ENCODE measurements at regions not wholly inside any gene's neighbourhood (a gene's known extent, or its start where the extent isn't known, plus 50 kb on each side); places are given as distances from the start of the nearest gene placed in this dataset.

DNA sequence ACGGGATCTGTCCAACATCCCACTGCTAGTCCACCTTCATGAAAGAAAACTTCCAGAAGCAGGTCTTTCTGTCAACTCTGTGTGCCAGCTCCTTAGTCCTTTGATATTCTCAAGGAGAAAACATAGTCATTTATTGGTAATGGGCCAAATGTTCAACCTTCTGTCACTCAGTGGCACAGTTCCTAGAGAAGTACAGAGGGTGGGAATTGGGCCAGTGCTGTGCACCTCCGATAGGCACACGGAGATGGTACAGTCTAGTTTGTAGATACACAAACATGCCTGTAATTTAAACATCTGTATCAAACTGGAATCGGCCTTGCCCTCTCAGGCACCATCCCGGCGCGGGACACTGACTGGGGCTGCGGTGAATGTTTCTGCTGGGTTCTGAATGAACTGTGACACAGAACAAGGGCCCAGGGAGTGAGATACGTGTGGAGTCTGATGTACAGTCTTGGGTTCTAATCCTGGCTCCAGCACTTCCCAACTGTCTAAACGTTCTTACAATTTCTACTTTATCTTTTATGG lies 213.9 kb upstream of the SHH start:
- 82 to 91% methylated on average over 10 of the region's 10 CpGs for WGBS, 2 donors
- Histone ChIP-seq H3K9me3 (no peaks in the 10 kb centered on the region), H3K36me3 (no peaks in the 10 kb centered on the region), H3K27me3 (peaks cover 0 to 9% (median 0%) of the 10 kb centered on the region in 4 donors), H3K27ac (no peak overlapping the region), H3K4me3 (no peak overlapping the region), H3K4me1 (no peaks in the 10 kb centered on the region)
- no peak for TF ChIP-seq POLR2A (IDR thresholded peaks at IDR 0.05)
- TF ChIP-seq, protein P1, sequence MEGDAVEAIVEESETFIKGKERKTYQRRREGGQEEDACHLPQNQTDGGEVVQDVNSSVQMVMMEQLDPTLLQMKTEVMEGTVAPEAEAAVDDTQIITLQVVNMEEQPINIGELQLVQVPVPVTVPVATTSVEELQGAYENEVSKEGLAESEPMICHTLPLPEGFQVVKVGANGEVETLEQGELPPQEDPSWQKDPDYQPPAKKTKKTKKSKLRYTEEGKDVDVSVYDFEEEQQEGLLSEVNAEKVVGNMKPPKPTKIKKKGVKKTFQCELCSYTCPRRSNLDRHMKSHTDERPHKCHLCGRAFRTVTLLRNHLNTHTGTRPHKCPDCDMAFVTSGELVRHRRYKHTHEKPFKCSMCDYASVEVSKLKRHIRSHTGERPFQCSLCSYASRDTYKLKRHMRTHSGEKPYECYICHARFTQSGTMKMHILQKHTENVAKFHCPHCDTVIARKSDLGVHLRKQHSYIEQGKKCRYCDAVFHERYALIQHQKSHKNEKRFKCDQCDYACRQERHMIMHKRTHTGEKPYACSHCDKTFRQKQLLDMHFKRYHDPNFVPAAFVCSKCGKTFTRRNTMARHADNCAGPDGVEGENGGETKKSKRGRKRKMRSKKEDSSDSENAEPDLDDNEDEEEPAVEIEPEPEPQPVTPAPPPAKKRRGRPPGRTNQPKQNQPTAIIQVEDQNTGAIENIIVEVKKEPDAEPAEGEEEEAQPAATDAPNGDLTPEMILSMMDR (IDR thresholded peaks at IDR 0.05), result no peak
- intact Hi-C loops (cut with DNase I), result no loop called here
- DNase-seq, result no peak

DNA sequence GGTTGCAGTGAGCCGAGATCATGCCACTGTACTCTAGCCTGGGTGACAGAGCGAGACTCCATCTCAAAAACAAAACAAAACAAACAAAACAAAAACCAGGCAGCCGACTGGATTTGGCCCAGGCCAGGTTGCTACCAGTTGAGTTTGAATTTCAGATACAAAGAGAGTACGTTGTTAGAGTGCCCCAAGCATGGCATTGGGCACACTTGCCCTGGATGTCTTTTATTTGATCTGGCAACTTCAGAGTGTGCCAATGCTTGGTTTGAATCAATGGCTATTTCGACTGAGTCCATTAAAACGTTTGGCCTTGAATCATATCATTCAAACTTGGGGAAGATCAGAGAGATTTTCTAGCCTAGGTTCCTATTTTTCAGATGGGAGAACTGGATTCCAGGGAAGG lies 213.4 kb upstream of the SHH start:
- no peak for TF ChIP-seq POLR2A (IDR thresholded peaks at IDR 0.05)
- TF ChIP-seq, protein P1 (IDR thresholded peaks at IDR 0.05), result no peak
- Histone ChIP-seq H3K4me1 (no peaks in the 10 kb centered on the region), H3K27ac (no peak overlapping the region), H3K4me3 (no peak overlapping the region), H3K9me3 (no peaks in the 10 kb centered on the region), H3K27me3 (peaks cover 0 to 9% (median 0%) of the 10 kb centered on the region in 4 donors), H3K36me3 (no peaks in the 10 kb centered on the region)
- no peak for DNase-seq
- intact Hi-C loops (cut with DNase I), result no loop called here
- WGBS, 2 donors, result 69 to 79% methylated on average over 6 of the region's 6 CpGs

DNA sequence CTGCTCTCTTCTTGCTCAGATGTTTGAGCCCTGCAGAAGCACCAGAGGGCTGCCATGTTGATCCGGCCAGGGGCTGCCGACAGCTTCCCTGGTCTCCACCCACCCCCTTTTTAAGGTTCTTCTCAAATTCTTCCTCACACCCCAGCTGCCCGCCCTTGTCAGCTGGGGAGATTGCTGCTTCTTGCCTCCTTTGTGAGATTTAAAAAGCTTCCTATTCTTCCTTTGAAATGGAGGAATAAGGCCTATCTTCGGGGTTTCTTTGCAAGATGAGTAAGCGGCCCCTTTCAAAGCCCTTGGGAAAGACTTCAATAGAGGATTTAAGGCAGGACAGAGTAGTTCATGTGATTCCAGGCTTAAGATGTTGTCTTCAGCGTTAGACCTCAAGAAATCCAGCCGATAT lies 211.9 kb upstream of the SHH start:
- WGBS, 2 donors, result 84 to 85% methylated on average over 7 of the region's 7 CpGs
- Histone ChIP-seq H3K27ac (no peak overlapping the region), H3K9me3 (peaks cover 0 to 3% (median 0%) of the 10 kb centered on the region in 3 donors), H3K27me3 (peaks cover 0 to 4% (median 0%) of the 10 kb centered on the region in 4 donors), H3K36me3 (no peaks in the 10 kb centered on the region), H3K4me1 (no peaks in the 10 kb centered on the region), H3K4me3 (no peak overlapping the region)
- no peak for DNase-seq
- TF ChIP-seq, protein P1 (IDR thresholded peaks at IDR 0.05), result no peak
- no peak for TF ChIP-seq POLR2A (IDR thresholded peaks at IDR 0.05)
- intact Hi-C loops (cut with DNase I), result no loop called here

DNA sequence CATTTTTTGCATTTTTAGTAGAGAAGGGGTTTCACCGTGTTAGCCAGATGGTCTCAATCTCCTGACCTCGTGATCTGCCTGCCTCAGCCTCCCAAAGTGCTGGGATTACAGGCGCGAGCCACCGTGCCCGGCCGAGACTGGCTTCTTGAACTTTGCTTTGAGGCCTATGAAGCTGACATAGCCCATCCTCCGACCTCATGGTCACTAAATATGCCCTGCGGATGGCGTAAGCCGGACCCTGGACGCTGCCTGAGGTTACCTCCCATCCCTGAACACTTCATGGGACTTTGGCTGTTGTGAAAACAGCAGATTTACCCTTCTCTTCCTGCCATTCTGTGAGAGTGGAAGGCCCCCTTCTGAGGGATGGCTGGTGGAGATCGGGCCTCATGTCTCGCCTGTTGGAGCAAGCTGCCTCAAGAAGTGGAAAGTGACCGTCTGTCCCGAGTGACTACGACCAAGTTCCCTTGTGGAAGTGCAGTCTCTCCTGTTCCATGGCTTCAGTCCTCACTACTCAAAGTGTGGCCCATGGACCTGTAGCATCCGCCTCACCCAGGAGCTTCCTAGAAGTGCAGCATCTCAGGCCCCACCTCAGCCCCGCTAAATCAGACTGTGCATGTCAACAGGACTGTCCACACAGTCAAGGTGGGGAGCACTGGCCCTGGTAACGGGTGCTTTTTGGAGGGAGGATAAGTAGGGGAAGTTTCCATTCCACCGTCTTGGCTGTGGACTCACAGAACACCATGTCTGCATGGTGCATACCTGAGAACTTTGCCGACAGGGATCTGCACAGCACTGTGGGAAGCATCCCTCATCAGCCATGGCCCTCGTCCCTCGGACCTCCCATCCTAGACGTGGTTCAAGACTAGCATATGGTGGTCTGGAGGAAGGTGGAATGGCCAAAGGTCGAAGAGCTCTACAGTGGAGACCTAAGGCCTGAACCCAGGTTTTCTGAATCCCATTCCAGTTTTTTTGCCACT lies 210.5 kb upstream of the SHH start:
- peaks cover 0 to 5% (median 0%) of the 10 kb centered on the region in 3 donors for H3K9me3 ChIP-seq
- 78 to 86% methylated on average over 10 to 21 of the region's 26 CpGs for WGBS, 2 donors
- H3K27ac ChIP-seq, result no peak overlapping the region
- peaks cover 0 to 4% (median 0%) of the 10 kb centered on the region in 4 donors for H3K27me3 ChIP-seq
- intact Hi-C loops (cut with DNase I), result no loop called here
- DNase-seq, result no peak
- TF ChIP-seq, protein P1 (IDR thresholded peaks at IDR 0.05), result no peak
- no peak for TF ChIP-seq POLR2A (IDR thresholded peaks at IDR 0.05)
- no peaks in the 10 kb centered on the region for H3K4me1 ChIP-seq
- H3K4me3 ChIP-seq, result no peak overlapping the region
- H3K36me3 ChIP-seq, result no peaks in the 10 kb centered on the region

- Histone ChIP-seq H3K4me3 (no peak overlapping the region), H3K27ac (no peak overlapping the region), H3K36me3 (no peaks in the 10 kb centered on the region), H3K4me1 (no peaks in the 10 kb centered on the region), H3K27me3 (peaks cover 0 to 9% (median 0%) of the 10 kb centered on the region in 4 donors), H3K9me3 (peaks cover 0 to 5% (median 0%) of the 10 kb centered on the region in 3 donors)
- WGBS, 2 donors, result 56 to 59% methylated on average over 6 to 9 of the region's 9 CpGs
- DNase-seq, result no peak
- intact Hi-C loops (cut with DNase I), result no loop called here
- TF ChIP-seq POLR2A (IDR thresholded peaks at IDR 0.05), result no peak
- TF ChIP-seq, protein P1 (IDR thresholded peaks at IDR 0.05), result no peak
Observed at GRCh38 chr7:156021471-156021870, 209.2 kb upstream of the SHH start.

All from esophagus squamous epithelium (tissue), 5 donors.